ENCODE measurements at regions not wholly inside any gene's neighbourhood (a gene's known extent, or its start where the extent isn't known, plus 50 kb on each side); places are given as distances from the start of the nearest gene placed in this dataset.

GRCh38 chr13:102954350-102954749, 108.5 kb downstream of the ERCC5 start:
- intact Hi-C loops (cut with micrococcal nuclease) = no loop called here
- Histone ChIP-seq H3K27ac (ENCODE audit: low read length in 2 of 2) (no peak overlapping the region), H3K79me2 (ENCODE audit: control insufficient read depth, insufficient read depth, low read length) (no peaks in the 10 kb centered on the region), H3K4me3 (ENCODE audit: control extremely low read depth in 1 of 5, extremely low read depth in 1 of 5, insufficient read depth in 1 of 5, low read depth in 2 of 5, low read length in 4 of 5) (no peak overlapping the region), H3K27me3 (replicated peaks in 1 of 4; ENCODE audit: control extremely low read depth in 1 of 4, control insufficient read depth in 3 of 4, insufficient read depth in 4 of 4, low read length in 3 of 4) (no peaks in the 10 kb centered on the region), H3K9ac (ENCODE audit: low read length) (no peak overlapping the region), H3K36me3 (replicated peaks in 1 of 2; ENCODE audit: control extremely low read depth in 1 of 2, control insufficient read depth in 1 of 2, extremely low read depth in 1 of 2, insufficient read depth in 2 of 2, low read length in 1 of 2) (no peaks in the 10 kb centered on the region), H2AFZ (ENCODE audit: insufficient read depth, low read depth, low read length, poor library complexity, severe bottlenecking) (no peak overlapping the region), H4K20me1 (ENCODE audit: control insufficient read depth, insufficient read depth, low read length, poor library complexity, severe bottlenecking) (no peaks in the 10 kb centered on the region), H3K4me2 (replicated peaks; ENCODE audit: low read depth, low read length, poor library complexity, severe bottlenecking) (no peak overlapping the region), H3K4me1 (ENCODE audit: control insufficient read depth in 2 of 2, insufficient read depth in 2 of 2, low read length in 2 of 2) (no peaks in the 10 kb centered on the region), H3K9me3 (ENCODE audit: control extremely low read depth in 1 of 3, control insufficient read depth in 2 of 3, insufficient read depth in 1 of 3, low read length in 2 of 3) (no peaks in the 10 kb centered on the region)
- 93% methylated on average over 2 of the region's 3 CpGs for WGBS (ENCODE audit: insufficient coverage)
- DNase-seq (no peak), ATAC-seq (ENCODE audit: low read depth) (no peak)
- no peaks in the 10 kb centered on the region for H3K4me1 Mint-ChIP-seq
- H3K4me3 Mint-ChIP-seq = no peak overlapping the region
- TF ChIP-seq CTCF (IDR thresholded peaks at IDR 0.05) (no peak), EZH2 (IDR thresholded peaks at IDR 0.05; ENCODE audit: borderline replicate concordance, insufficient read depth, low read depth, low read length, poor library complexity, severe bottlenecking) (no peak)
- CTCF ChIA-PET = no interaction called here
- no peak overlapping the region for H3K27ac Mint-ChIP-seq
- H3K9me3 Mint-ChIP-seq (ENCODE audit: insufficient read depth) = no peaks in the 10 kb centered on the region
- POLR2A ChIA-PET = no interaction called here
- H3K27me3 Mint-ChIP-seq = no peaks in the 10 kb centered on the region

- Histone ChIP-seq H3K79me2 (ENCODE audit: control insufficient read depth, insufficient read depth, low read length) (no peaks in the 10 kb centered on the region), H3K4me3 (ENCODE audit: control extremely low read depth in 1 of 5, extremely low read depth in 1 of 5, insufficient read depth in 1 of 5, low read depth in 2 of 5, low read length in 4 of 5) (no peak overlapping the region), H4K20me1 (ENCODE audit: control insufficient read depth, insufficient read depth, low read length, poor library complexity, severe bottlenecking) (no peaks in the 10 kb centered on the region), H3K9ac (ENCODE audit: low read length) (no peak overlapping the region), H3K4me1 (ENCODE audit: control insufficient read depth in 2 of 2, insufficient read depth in 2 of 2, low read length in 2 of 2) (no peaks in the 10 kb centered on the region), H2AFZ (ENCODE audit: insufficient read depth, low read depth, low read length, poor library complexity, severe bottlenecking) (no peak overlapping the region), H3K36me3 (replicated peaks in 1 of 2; ENCODE audit: control extremely low read depth in 1 of 2, control insufficient read depth in 1 of 2, extremely low read depth in 1 of 2, insufficient read depth in 2 of 2, low read length in 1 of 2) (no peaks in the 10 kb centered on the region), H3K27me3 (replicated peaks in 1 of 4; ENCODE audit: control extremely low read depth in 1 of 4, control insufficient read depth in 3 of 4, insufficient read depth in 4 of 4, low read length in 3 of 4) (no peaks in the 10 kb centered on the region), H3K4me2 (replicated peaks; ENCODE audit: low read depth, low read length, poor library complexity, severe bottlenecking) (no peak overlapping the region), H3K27ac (ENCODE audit: low read length in 2 of 2) (no peak overlapping the region), H3K9me3 (ENCODE audit: control extremely low read depth in 1 of 3, control insufficient read depth in 2 of 3, insufficient read depth in 1 of 3, low read length in 2 of 3) (no peaks in the 10 kb centered on the region)
- 98% methylated on average over 7 of the region's 9 CpGs for WGBS (ENCODE audit: insufficient coverage)
- no peaks in the 10 kb centered on the region for H3K4me1 Mint-ChIP-seq
- H3K27me3 Mint-ChIP-seq = no peaks in the 10 kb centered on the region
- H3K4me3 Mint-ChIP-seq = no peak overlapping the region
- H3K27ac Mint-ChIP-seq = no peak overlapping the region
- no peak for DNase-seq
- no peaks in the 10 kb centered on the region for H3K9me3 Mint-ChIP-seq (ENCODE audit: insufficient read depth)
- intact Hi-C loops (cut with micrococcal nuclease) = no loop called here
- CTCF ChIA-PET = no interaction called here
- POLR2A ChIA-PET = no interaction called here
- TF ChIP-seq EZH2 (IDR thresholded peaks at IDR 0.05; ENCODE audit: borderline replicate concordance, insufficient read depth, low read depth, low read length, poor library complexity, severe bottlenecking) (no peak), CTCF (IDR thresholded peaks at IDR 0.05) (no peak)
- ATAC-seq (ENCODE audit: low read depth) = no peak
These were observed 106.0 kb downstream of the ERCC5 start for GRCh38 chr13:102951808-102952207.
